Umbilical cord (tissue), 1 donor: ENCODE measurements at regions not wholly inside any gene's neighbourhood (a gene's known extent, or its start where the extent isn't known, plus 50 kb on each side); places are given as distances from the start of the nearest gene placed in this dataset.
A peak's percentile ranks its signal among the peaks of the same experiment; 100 is the strongest.

Experiments used
- DNase-seq: peaks from one replicate; pipeline ENCODE4 v3.0.0-alpha.2; 2015; ENCODE audit warnings: low spot score

DNA sequence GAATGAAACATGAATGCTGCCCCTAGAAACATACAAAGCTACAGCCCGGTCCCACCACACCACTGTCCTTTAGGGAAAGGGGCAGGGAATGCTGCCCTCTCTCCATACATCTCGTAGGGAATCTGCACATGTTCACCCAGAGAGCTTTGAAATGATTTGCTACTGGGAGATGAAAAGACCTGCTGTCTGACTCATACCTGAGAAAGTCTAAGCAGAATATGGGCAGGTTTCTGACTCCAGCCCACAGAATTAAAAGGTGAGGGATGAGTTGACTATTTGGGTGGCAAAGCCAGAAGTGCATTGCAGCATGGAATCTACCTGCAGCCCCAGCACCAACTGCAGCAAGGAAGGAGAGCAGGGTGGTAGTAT is 297.9 kb downstream of the TLE1 start:
- DNase-seq: no peak

- no peak for DNase-seq
Measured at GRCh38 chr9:81390792-81391456, 298.4 kb downstream of the TLE1 start.

DNA sequence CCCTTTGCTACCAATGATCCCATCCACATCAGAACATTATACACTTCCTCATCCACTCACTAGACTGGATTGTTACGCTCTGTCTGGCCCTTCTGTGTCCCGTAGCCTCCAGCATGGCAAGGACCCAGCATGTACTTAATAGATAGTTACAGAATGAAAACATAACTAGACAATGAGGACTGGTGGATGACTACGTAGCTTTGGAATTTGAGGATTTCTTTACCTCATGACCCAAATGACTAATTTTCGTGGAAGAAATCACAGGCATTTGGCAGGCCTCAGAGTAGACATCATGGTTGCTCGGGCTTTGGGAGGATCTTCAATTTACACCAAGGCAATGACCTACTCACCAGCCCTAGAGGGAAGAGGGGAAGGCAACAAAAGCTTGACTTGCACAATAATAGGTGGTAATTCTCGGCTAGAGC is 299.8 kb downstream of the TLE1 start:
- peak; percentile 71 for DNase-seq

DNA sequence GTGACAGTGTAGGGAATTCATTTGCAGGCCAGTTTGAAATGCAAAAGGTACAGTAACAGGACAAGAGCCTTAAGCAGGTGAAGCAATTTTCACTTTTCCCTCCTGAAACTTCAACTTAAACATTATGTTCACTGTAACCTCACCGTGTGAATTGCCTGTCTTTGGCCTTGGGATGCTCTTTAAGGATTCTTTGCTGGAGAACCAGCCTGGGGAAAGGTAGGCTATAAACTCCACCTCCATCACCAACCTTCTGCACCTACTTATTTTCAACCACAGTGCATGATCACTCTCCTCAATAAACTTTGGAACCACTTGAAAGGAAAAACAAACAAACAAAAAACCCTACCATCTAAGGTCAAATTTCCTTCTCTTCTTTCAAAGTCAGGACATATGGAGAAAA is 300.5 kb downstream of the TLE1 start:
- no peak for DNase-seq

DNA sequence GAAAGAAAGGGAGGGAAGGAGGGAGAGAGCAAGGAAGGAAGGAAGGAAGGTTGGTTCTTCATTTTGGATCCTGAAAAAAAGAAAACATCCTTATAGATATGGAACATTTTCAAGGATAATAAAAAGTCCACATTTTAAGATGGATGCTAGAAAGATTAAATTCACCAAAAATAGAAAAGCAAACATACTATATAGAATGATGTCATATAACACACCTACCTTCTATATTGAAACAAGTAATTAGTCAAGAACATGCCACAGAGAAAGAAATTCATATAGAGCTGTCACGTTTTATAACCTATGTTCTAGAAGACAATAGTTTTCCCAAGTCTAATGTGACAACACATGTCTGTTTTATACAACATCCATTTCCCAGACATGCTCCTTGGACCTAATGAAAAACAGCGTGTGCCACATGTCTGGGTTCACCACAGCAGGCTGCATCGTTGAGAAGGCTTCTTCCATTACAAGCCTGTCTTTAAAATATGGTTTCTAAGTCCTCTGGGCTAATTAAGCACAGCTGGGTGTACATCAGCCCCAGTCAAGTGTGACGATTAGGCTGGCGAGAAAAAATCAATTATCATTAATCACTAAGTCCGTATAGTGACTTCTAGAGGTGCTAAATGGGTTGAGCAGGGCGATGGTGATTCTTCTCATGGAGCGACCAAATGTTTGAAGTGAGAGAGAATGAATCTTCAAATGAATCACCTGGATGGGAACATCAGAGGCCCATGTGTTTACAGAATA is 301.8 kb downstream of the TLE1 start:
- DNase-seq: no peak

DNA sequence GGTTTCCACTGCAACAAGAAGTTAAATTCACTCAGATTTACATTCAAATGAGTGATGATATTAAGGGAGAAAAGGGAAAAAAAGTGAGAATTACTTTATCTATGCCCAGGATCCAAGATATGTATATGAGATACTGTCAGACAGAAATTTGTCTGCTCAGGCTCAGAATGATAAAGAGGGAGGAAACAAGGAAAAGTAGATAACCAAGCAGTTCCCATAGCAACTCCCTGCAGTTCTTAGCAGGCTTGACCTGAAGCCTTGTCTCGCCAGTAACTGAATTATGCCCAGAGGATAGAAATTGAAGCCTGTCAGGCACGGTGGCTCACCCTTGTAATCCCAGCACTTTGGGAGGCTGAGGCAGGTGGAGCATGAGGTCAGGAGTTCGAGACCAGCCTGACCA is 304.4 kb downstream of the TLE1 start:
- peak; percentile 65 for DNase-seq

- no peak for DNase-seq
Measured at GRCh38 chr9:81382281-81382680, 307.1 kb downstream of the TLE1 start.

- no peak for DNase-seq
Measured at GRCh38 chr9:81381694-81382093, 307.7 kb downstream of the TLE1 start.

- no peak for DNase-seq
Measured at GRCh38 chr9:81380504-81381359, 308.6 kb downstream of the TLE1 start.

- no peak for DNase-seq
Measured at GRCh38 chr9:81379655-81380054, 309.7 kb downstream of the TLE1 start.

- DNase-seq: no peak
Measured at GRCh38 chr9:81377921-81378320, 311.4 kb downstream of the TLE1 start.

DNA sequence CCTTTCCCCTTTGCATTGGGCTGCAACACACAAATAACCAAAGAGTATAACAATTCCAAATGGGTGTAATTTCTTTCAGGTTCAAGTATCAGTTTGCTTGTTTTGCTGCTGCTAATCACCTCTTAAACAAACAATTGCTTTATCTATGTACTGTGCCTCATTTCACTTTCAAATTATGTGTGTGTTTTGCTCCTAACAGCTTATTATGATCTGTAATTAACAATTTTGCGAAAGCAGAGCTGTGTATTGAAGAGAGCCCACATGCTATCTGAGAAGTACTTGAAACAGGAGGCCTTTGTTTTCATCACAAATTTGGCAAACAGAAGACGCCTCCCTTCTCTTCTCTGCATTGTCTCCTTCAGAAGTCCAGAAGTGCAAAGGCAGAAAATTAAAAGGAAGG is 312.0 kb downstream of the TLE1 start:
- DNase-seq: no peak

DNA sequence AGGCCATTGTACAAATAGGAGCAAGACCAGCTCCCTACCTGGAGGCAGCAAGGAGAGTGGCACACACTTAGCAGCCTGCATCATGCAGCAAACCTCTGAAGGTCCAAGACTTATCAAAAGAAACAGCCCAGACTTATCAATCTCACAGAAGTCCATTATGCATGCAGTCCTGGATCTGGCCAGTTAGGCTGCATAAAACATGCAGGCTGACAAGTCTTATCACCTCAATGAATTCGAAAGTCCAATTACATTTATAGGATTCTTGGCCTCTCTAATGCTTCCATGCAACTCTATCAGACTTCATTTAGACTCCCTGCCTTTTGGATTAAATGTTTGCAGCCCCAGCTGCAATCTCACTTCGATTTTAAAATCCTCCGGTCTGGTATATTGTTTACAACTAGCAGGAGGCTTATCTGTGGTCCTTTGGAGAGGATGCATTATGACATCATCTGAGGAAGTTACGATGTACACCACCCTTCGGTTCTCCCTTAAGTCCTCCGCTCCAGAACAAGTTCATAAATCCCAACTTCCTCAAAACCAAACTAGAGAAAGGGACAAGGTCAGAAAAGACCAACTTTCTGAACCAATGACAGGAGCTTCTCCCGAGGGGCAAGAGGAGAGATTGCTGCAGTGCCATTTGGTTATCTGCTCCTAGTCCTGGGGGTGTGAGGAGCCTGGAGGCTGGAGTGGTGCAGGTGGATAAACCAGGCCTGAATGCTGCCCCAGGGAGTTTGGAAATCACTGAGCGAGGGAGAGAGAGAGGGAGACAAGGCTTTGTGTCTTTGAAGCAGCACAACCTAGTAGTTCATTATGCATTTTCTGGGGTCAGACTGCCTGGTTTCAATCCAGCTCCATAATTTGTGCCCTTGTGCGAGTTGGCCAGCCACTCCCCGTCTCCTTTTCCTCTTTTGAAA is 313.9 kb downstream of the TLE1 start:
- DNase-seq: no peak

DNA sequence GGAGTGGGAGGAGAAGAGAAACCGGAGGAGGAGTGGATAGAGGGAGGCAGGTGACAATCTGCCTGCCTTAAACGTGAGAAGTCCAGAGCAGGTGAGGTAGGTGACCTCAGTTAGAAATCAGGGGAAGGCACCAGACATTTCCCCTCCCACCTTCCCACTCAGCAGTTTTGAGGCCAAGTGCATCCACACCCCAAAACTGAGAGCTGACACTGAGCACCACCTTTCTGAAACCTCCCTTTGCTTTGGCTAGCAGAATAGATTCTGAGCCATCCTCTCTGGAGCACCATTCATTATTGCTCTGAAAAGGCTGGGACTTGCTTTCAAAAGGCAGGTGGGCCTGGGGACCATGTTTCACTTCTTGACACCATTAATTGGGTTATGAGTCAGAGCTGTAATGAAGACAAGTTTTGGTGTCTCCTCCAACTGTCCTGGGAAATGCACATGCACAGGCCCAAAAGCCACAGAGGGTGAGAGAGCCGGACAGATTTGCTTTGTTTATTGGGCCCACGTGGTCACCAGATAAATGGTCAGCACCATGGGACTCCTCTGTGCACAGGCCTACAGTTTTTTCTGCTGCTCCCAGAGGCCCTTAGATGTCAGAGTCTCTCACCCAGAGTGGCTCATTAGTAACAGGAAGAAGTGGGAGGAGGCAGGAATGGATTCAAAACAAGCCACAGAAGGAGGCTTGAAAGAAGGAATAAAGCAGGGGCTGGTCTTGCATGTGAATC is 314.7 kb downstream of the TLE1 start:
- DNase-seq: no peak

- DNase-seq: no peak
Measured at GRCh38 chr9:81373294-81373693, 316.1 kb downstream of the TLE1 start.

- no peak for DNase-seq
Measured at GRCh38 chr9:81372628-81373191, 316.6 kb downstream of the TLE1 start.

DNA sequence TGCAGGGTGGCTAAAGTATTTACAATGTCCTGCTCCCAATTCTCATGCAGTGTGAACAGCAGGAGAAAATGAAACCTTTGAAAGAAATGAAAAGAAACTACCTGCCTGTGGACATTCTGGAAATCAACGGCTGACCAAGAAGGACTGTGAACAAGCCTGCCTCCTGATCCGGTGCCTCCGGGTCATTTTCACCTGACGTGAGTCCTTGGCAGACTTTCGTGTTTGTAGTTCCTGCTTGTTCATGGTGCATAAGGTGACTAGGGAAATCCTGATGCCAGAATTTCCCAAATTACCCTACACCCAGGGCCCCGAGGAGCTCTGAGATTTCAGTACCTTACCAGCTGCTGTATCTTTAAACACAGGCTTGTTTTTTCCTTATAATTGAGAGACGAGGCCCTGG is 317.5 kb downstream of the TLE1 start:
- DNase-seq: no peak

GRCh38 chr9:81370650-81371049 is 318.7 kb downstream of the TLE1 start:
- DNase-seq: no peak

DNA sequence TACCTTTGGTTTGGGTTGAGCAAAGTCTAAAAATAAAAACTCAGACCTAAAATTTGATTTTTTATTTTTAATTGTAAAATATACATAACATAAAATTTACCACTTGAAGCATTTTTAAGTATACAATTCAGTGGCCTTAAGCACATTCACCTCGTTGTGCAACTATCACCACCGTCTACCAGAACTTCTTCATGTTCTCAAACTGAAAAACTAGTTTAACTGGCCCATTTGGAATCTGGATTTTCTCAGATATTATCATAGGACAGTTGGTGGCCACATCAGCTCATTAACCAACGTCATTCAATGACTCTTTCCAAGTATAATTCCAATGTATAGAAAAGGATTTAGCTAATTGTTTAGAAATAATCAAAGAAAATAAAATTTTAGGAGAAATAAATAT is 319.3 kb downstream of the TLE1 start:
- peak; percentile 5 for DNase-seq

DNA sequence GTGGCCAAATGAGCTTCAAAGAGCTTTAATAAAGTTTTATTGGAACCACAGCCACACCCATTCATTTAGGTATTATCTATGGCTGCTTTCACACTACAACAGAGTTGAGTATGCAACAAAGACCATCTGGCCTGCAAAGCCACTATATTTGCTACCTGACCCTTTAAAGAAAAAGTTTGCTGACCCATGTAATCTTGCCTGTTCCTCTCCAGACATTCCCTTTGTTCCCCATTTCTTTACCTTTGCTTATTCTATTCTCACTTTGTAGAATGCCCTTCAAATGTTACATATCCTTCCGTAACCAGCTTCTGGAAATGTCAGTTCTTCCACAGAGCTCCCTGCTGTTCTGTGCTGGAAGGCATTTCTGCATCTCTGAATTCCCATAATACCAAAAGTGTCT is 320.2 kb downstream of the TLE1 start:
- no peak for DNase-seq
